HL-60/S4 (cell line): ENCODE measurements at regions not wholly inside any gene's neighbourhood (a gene's known extent, or its start where the extent isn't known, plus 50 kb on each side); places are given as distances from the start of the nearest gene placed in this dataset.

Source experiments
- in situ Hi-C: fragments of 300-500 bp; cut with MboI; formaldehyde crosslinking; loops from 2 replicates; pipeline ENCODE4 v1.14.3; 2022; ENCODE audit warnings: low sequenced_read_pairs

GRCh38 chr18:6639305-6639704 is 90.2 kb upstream of the ARHGAP28 start:
- in situ Hi-C loops = no loop called here

DNA sequence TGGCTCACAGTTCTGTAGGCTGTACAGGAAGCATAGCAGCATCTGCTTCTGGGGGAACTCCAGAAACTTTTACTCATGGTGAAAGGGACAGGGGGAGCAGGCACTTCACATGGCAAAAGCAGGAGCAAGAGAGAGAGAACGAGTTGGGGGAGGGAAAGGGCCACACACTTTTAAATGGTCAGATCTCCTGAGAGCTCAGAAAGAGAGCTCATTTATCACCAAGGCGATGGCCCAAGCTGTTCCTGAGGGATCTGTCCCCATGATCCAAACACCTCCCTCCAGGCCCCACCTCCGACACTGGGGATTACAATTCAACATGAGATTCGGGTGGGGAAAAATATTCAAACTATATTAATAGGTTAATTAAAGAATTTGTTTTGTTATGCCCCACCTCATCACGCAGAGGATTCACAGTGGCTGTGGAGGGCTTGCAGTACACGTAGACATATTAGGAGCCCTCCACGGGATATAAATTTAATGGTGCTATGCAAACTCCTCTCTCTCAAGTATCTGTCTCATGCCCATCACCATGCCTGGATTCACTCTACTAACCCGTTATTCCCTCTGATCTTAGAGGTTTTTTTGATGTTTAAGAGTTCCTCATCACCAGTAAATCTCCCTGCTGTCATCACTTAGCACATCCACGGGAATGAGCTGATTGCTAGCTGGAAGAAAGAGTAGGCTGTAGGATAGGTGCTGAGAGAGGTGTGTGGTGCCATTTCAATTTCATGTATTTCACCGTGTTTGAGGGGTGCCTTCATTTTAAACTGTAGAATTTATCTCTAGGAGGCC is 84.5 kb upstream of the ARHGAP28 start:
- in situ Hi-C loops = no loop called here

DNA sequence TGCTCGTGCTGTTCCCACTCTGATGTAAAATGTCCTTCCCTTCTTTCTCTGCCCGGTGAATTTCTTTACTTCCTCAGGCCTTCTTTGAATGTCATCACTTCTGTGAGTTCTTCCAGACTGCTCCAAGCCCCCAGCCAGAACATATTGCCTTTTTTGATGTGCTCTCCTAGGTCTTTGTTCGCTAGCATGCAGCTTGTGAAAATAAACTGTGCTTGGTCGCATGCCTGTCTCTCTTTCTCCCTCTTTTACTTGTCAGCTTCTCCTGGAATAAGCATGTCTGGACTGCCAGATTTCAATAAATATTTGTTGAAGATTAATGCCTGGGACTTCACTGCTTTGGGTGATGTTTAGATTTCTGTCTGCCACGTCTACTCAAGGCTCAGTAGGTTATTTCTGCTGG is 82.7 kb upstream of the ARHGAP28 start:
- in situ Hi-C loops = no loop called here

GRCh38 chr18:6648581-6648980 is 80.9 kb upstream of the ARHGAP28 start:
- in situ Hi-C loops = no loop called here

DNA sequence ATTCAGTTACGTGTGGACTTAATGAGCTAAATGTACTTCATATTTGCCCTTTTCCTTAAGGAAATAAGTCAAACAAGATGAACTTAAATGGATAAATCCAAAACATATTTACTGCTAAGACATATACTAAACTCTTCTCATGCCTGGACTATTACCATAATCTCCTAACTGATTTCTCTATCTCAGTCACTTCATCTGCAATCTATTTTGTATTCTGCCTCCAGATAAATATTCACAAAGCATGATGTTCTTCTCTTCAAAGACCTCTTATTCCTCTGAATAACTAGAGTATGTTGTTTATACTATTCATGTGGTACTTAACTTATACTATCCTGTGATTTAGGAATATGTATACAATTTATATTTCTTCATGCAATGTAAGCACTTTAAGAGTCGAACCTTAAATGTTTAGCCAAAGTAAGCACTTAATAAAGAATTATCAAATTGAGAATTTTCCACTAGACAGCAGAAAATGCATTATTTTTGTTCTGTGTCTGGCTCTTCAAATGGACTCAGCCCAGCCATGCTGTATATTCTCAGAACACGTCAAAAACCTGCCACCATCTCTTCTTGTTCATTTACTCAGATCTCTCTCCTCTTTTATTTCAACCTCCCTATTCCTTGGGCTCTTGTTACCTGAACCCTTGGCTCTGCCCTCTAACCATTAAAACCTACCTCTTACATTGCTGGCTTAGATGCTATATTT is 79.9 kb upstream of the ARHGAP28 start:
- in situ Hi-C loops = no loop called here

DNA sequence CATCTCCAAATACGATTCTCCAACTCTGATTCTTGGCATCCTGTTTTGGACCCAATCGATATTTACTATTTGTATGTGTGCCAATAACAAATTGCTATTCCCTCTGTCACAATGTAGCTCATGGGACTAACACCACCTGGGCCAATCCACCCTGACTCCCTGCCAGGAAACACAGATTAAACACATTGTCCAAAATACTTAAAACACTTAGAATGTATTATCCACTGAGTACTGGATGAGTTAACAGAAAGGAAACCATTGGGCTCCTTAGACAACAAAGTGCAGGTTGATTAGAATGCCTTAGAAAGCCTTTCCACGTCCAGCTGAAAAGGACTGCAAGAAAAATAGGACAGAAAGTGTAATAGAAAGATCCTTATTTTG is 79.4 kb upstream of the ARHGAP28 start:
- in situ Hi-C loops = no loop called here

DNA sequence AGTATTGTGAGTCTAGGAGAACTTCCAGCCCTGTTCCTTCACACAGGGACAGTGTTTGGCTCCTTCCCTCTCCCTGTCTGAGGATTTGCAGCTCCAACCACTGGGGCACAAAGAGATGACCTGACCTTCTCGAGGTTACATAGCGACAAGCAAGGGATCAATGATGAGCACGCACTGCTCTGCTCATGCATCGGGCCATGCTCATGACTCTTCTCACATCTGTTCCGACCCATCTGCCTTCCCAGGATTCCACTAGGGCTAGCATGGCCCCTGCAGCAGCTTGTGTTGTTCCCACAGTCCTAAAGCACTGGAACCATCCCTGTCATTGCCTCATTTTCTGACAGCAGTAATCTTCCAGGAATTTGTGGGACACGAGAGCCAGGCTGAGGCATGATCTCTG is 78.8 kb upstream of the ARHGAP28 start:
- in situ Hi-C loops = no loop called here

- in situ Hi-C loops = no loop called here
These were observed 77.4 kb upstream of the ARHGAP28 start for GRCh38 chr18:6652098-6652497.

DNA sequence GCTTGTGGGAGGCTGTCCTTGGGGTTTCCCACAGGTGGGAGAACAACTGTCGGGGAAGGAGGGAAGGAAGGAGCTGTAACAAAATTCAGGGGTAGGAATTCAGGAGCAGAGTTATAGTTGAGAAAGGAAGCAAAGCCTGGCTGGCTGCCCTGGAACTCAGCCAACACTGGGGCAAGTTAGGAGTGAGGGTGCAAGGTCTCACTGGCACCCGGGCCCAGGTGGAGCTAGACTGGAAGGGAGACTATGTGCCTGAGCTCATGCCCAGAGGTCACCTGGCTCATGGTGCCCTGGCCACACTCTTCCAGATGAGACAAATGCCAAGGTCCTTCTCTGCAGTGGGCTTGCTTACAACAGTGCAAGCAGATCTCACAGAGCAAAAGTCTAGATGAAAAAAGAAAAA is 75.6 kb upstream of the ARHGAP28 start:
- in situ Hi-C loops = no loop called here

DNA sequence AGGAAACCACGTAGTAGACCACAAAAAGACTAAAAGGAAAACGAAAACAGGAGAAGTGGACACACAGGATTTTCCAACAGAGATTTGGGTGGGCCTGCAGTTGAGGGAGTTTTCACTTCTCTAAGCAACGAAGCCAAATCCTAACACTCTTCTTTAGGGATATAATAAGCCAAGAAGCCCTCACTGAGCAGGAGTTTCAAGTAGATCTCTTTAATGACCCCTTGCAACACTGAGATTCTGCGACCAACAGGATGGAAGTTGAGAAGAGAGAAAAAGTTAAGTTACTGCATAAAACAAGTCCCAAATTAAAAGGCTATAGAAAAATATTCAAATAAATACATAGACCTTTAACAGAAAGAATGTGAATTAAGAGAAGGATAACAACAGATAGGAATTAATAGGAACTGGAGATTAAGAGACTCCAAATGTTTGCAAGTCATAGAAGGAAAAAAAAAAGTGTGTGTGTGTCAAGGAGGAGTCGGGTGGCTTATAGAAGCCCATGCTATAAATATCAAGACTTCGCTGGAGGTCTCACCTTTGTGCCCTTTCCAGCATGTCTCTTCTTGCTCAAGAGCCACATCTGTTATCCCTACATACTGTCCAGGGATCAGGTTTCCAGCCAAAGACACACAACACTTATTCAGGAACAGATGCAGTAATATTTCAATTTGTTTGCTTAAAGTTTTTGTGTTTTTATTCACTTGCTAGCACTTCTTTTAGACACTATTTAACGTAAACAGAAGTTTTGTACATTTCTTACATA is 69.4 kb upstream of the ARHGAP28 start:
- in situ Hi-C loops = no loop called here

GRCh38 chr18:6661692-6662415 is 67.7 kb upstream of the ARHGAP28 start:
- in situ Hi-C loops = no loop called here

- in situ Hi-C loops = no loop called here
These were observed 63.4 kb upstream of the ARHGAP28 start for GRCh38 chr18:6666012-6666685.

- in situ Hi-C loops = no loop called here
These were observed 60.7 kb upstream of the ARHGAP28 start for GRCh38 chr18:6668836-6669235.

DNA sequence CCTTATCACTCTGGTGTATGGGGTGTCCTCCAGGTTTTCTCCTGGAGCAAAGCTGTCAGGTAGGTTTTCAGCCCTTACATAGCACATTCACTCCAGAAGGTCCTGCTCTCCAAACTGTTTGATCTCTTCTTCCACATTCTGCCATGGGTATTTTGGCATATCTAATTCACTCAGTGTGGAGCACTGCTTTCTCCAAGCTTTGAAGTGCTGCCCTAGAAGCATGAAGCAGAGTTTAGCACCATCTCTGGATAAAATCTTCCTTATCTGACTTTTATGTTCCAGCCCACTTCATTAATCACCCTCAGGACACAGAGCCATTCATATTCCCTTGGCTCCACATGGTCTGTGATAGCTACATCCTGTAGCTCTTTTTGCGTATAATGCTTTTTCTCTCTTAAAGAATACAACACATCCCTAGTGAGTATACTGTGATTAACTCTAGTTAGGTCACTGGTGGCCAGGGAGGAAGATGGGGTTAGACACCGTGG is 56.7 kb upstream of the ARHGAP28 start:
- in situ Hi-C loops = no loop called here

- in situ Hi-C loops = no loop called here
These were observed 52.4 kb upstream of the ARHGAP28 start for GRCh38 chr18:6677086-6677485.

DNA sequence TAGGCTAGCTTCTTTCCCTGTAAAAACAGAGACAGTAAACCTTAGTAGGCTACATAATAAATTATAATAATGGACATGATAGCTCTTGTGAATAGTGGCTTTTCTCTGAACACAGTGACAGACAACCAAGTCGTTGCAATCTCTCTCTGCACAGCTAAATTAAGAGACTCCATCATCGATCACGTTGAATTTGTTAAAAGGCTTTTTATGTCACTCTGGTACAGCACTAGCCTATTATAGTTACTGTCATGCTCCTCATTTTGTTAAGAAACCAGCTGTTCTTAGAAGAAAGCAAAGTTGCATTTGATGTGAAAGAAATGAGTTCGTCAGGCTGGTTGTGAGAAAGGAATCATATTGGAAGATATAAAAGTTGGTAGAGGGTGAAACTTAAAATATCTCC is 50.3 kb upstream of the ARHGAP28 start:
- in situ Hi-C loops = no loop called here
